T-cell (primary cell): ENCODE measurements at regions not wholly inside any gene's neighbourhood (a gene's known extent, or its start where the extent isn't known, plus 50 kb on each side); places are given as distances from the start of the nearest gene placed in this dataset.

Source experiments
- ATAC-seq, 4 experiments: fragments of 200-7000 bp in 3 of 4; fragments of 150-1000 bp in 1 of 4; cut with Tn5 transposase; replicated peaks in 1 of 4; 1 replicate in 3 of 4; 2 replicates in 1 of 4; pipeline ENCODE4 v1.10.0; 2021; ENCODE audit warnings: moderate library complexity in 3 of 4, mild to moderate bottlenecking in 2 of 4, moderate number of reproducible peaks in 1 of 4
- CTCF ChIA-PET, 2 donors: fragments of 300-600 bp; sonication (Branson Sonifier 250); formaldehyde crosslinking; loops; one replicate each; lab custom pipeline; 2022; ENCODE audit warnings: antibody characterized with exemption in 2 of 2; lab: Charles Lee
- POLR2A ChIA-PET, 2 donors: fragments of 300-600 bp; sonication (Branson Sonifier 250); formaldehyde crosslinking; loops; one replicate each; lab custom pipeline; 2022; ENCODE audit warnings: antibody characterized with exemption in 2 of 2; lab: Charles Lee
- DNase-seq, 35 experiments: peaks; one replicate each; pipeline versions ENCODE4 v3.0.0 to v3.0.0-alpha.2; 2013 to 2023
- H3K27ac ChIP-seq: one replicate; pipeline ENCODE4 v1.5.1; 2013; ENCODE audit warnings: low read length
- H3K27me3 ChIP-seq, 2 experiments: replicated peaks in 1 of 2; 1 replicate in 1 of 2; 2 replicates in 1 of 2; pipeline versions ENCODE4 v1.6.1 to v1.7.0; 2013; ENCODE audit warnings: low read length in 1 of 2, mixed read lengths in 1 of 2; ENCODE audit not compliant: control insufficient read depth in 2 of 2, insufficient read depth in 2 of 2; ENCODE audit errors: extremely low read depth in 1 of 2
- H3K36me3 ChIP-seq, 2 donors: 1 replicate in 1 of 2; 2 replicates in 1 of 2; pipeline versions ENCODE4 v1.6.1 to v1.7.0; 2013; ENCODE audit warnings: low read length in 1 of 2; ENCODE audit not compliant: control insufficient read depth in 2 of 2, insufficient read depth in 1 of 2; ENCODE audit errors: extremely low read depth in 1 of 2
- H3K4me1 ChIP-seq, 2 experiments: 1 replicate in 1 of 2; 2 replicates in 1 of 2; pipeline versions ENCODE4 v1.6.1 to v1.7.0; 2013; ENCODE audit warnings: low read length in 2 of 2, mixed read lengths in 1 of 2; ENCODE audit not compliant: insufficient read depth in 2 of 2, control insufficient read depth in 1 of 2; ENCODE audit errors: extremely low read depth in 1 of 2
- H3K4me3 ChIP-seq, 2 donors: 1 replicate in 1 of 2; 2 replicates in 1 of 2; pipeline versions ENCODE4 v1.5.1 to v1.7.0; 2013; ENCODE audit warnings: mild to moderate bottlenecking in 2 of 2, low read length in 1 of 2, moderate library complexity in 1 of 2; ENCODE audit not compliant: control insufficient read depth in 1 of 2; ENCODE audit errors: extremely low read depth in 1 of 2
- H3K9me3 ChIP-seq: 2 replicates; pipeline ENCODE4 v1.7.0; 2013
- H3K27ac Mint-ChIP-seq, 2 donors: one replicate each; pipeline ENCODE4 v1.8.0; 2020 to 2021; ENCODE audit warnings: mild to moderate bottlenecking in 2 of 2, mixed read lengths in 2 of 2
- H3K27me3 Mint-ChIP-seq, 2 donors: one replicate each; pipeline ENCODE4 v1.8.0; 2021 to 2022; ENCODE audit warnings: mixed read lengths in 2 of 2
- H3K36me3 Mint-ChIP-seq: one replicate; pipeline ENCODE4 v1.8.0; 2021; ENCODE audit warnings: mixed read lengths
- H3K4me1 Mint-ChIP-seq, 3 donors: one replicate each; pipeline ENCODE4 v1.8.0; 2020 to 2022; ENCODE audit warnings: mixed read lengths in 3 of 3, mild to moderate bottlenecking in 1 of 3
- H3K4me3 Mint-ChIP-seq, 3 donors: one replicate each; pipeline ENCODE4 v1.8.0; 2020 to 2022; ENCODE audit warnings: mild to moderate bottlenecking in 3 of 3, mixed read lengths in 3 of 3, moderate library complexity in 3 of 3
- H3K9me3 Mint-ChIP-seq, 3 donors: one replicate each; pipeline ENCODE4 v1.8.0; 2020 to 2022; ENCODE audit warnings: mixed read lengths in 3 of 3
- WGBS: methylation state at CpG from one replicate; pipeline ENCODE4 v1.1.5; 2013; ENCODE audit warnings: missing lambda C conversion rate; ENCODE audit not compliant: insufficient coverage; 5-methylcytosine and 5-hydroxymethylcytosine counted together

GRCh38 chr7:109996927-109997326, 1094.0 kb upstream of the LRRN3 start:
- no peak overlapping the region for H3K27ac ChIP-seq
- Mint-ChIP-seq H3K9me3 (peaks cover 0 to 3% (median 0%) of the 10 kb centered on the region in 3 donors), H3K27me3 (no peaks in the 10 kb centered on the region), H3K4me1 (no peaks in the 10 kb centered on the region), H3K36me3 (no peaks in the 10 kb centered on the region), H3K4me3 (no peak overlapping the region), H3K27ac (no peak overlapping the region)
- no peaks in the 10 kb centered on the region for H3K27me3 ChIP-seq
- no peaks in the 10 kb centered on the region for H3K4me1 ChIP-seq
- no peaks in the 10 kb centered on the region for H3K9me3 ChIP-seq
- H3K4me3 ChIP-seq: no peak overlapping the region
- no peak for ATAC-seq
- no CpG with 5 or more reads among the region's 1 CpG for WGBS
- CTCF ChIA-PET: no interaction called here
- DNase-seq: no peak
- H3K36me3 ChIP-seq: no peaks in the 10 kb centered on the region
- POLR2A ChIA-PET: no interaction called here

GRCh38 chr7:109997837-109998236, 1093.1 kb upstream of the LRRN3 start:
- DNase-seq: no peak
- Mint-ChIP-seq H3K27me3 (no peaks in the 10 kb centered on the region), H3K27ac (no peak overlapping the region), H3K4me1 (no peaks in the 10 kb centered on the region), H3K36me3 (no peaks in the 10 kb centered on the region), H3K4me3 (no peak overlapping the region), H3K9me3 (peaks cover 0 to 3% (median 0%) of the 10 kb centered on the region in 3 donors)
- Histone ChIP-seq H3K9me3 (no peaks in the 10 kb centered on the region), H3K27ac (no peak overlapping the region), H3K27me3 (no peaks in the 10 kb centered on the region), H3K4me3 (no peak overlapping the region), H3K36me3 (no peaks in the 10 kb centered on the region), H3K4me1 (no peaks in the 10 kb centered on the region)
- ChIA-PET CTCF (no interaction called here), POLR2A (no interaction called here)
- no peak for ATAC-seq
- no CpG with 5 or more reads among the region's 2 CpGs for WGBS

- Mint-ChIP-seq H3K4me1 (no peaks in the 10 kb centered on the region), H3K27ac (no peak overlapping the region), H3K9me3 (no peaks in the 10 kb centered on the region), H3K4me3 (no peak overlapping the region), H3K27me3 (no peaks in the 10 kb centered on the region), H3K36me3 (no peaks in the 10 kb centered on the region)
- no peaks in the 10 kb centered on the region for H3K36me3 ChIP-seq
- ChIA-PET CTCF (no interaction called here), POLR2A (no interaction called here)
- no peak overlapping the region for H3K4me3 ChIP-seq
- no peak overlapping the region for H3K27ac ChIP-seq
- H3K4me1 ChIP-seq: no peaks in the 10 kb centered on the region
- no peaks in the 10 kb centered on the region for H3K27me3 ChIP-seq
- ATAC-seq (no peak), DNase-seq (no peak)
- WGBS: no CpG with 5 or more reads among the region's 1 CpG
- no peaks in the 10 kb centered on the region for H3K9me3 ChIP-seq
Observed at GRCh38 chr7:110001254-110001938, 1089.5 kb upstream of the LRRN3 start.

- no peak overlapping the region for H3K4me3 Mint-ChIP-seq
- H3K36me3 Mint-ChIP-seq: no peaks in the 10 kb centered on the region
- POLR2A ChIA-PET: no interaction called here
- no peaks in the 10 kb centered on the region for H3K9me3 Mint-ChIP-seq
- no peak overlapping the region for H3K27ac ChIP-seq
- H3K9me3 ChIP-seq: no peaks in the 10 kb centered on the region
- CTCF ChIA-PET: no interaction called here
- no peak overlapping the region for H3K27ac Mint-ChIP-seq
- no peaks in the 10 kb centered on the region for H3K27me3 ChIP-seq
- no peaks in the 10 kb centered on the region for H3K4me1 ChIP-seq
- H3K4me3 ChIP-seq: no peak overlapping the region
- no peaks in the 10 kb centered on the region for H3K4me1 Mint-ChIP-seq
- no peak for DNase-seq
- no peak for ATAC-seq
- H3K27me3 Mint-ChIP-seq: no peaks in the 10 kb centered on the region
- H3K36me3 ChIP-seq: no peaks in the 10 kb centered on the region
- no CpG with 5 or more reads among the region's 1 CpG for WGBS
Observed at GRCh38 chr7:110003827-110004226, 1087.1 kb upstream of the LRRN3 start.

- H3K36me3 Mint-ChIP-seq: no peaks in the 10 kb centered on the region
- WGBS: no CpG with 5 or more reads among the region's 4 CpGs
- Histone ChIP-seq H3K4me1 (no peaks in the 10 kb centered on the region), H3K27ac (no peak overlapping the region), H3K9me3 (no peaks in the 10 kb centered on the region), H3K4me3 (no peak overlapping the region), H3K27me3 (no peaks in the 10 kb centered on the region), H3K36me3 (no peaks in the 10 kb centered on the region)
- H3K27ac Mint-ChIP-seq: no peak overlapping the region
- ATAC-seq (no peak), DNase-seq (no peak)
- H3K4me1 Mint-ChIP-seq: no peaks in the 10 kb centered on the region
- no peak overlapping the region for H3K4me3 Mint-ChIP-seq
- ChIA-PET CTCF (no interaction called here), POLR2A (no interaction called here)
- no peaks in the 10 kb centered on the region for H3K27me3 Mint-ChIP-seq
- H3K9me3 Mint-ChIP-seq: no peaks in the 10 kb centered on the region
Observed at GRCh38 chr7:110007320-110008063, 1083.4 kb upstream of the LRRN3 start.

GRCh38 chr7:110010359-110010758, 1080.6 kb upstream of the LRRN3 start:
- Histone ChIP-seq H3K4me1 (no peaks in the 10 kb centered on the region), H3K27ac (no peak overlapping the region), H3K27me3 (no peaks in the 10 kb centered on the region), H3K4me3 (no peak overlapping the region), H3K9me3 (no peaks in the 10 kb centered on the region), H3K36me3 (no peaks in the 10 kb centered on the region)
- no peaks in the 10 kb centered on the region for H3K36me3 Mint-ChIP-seq
- no CpG with 5 or more reads among the region's 3 CpGs for WGBS
- H3K9me3 Mint-ChIP-seq: no peaks in the 10 kb centered on the region
- ChIA-PET POLR2A (no interaction called here), CTCF (interaction anchor here in 1 of 2 donors (0.6 kb wide), 1 partner anchor 237 kb away, joined by 9 read pairs; no protein-coding TSS in a partner anchor)
- H3K4me1 Mint-ChIP-seq: no peaks in the 10 kb centered on the region
- ATAC-seq (no peak), DNase-seq (no peak)
- no peaks in the 10 kb centered on the region for H3K27me3 Mint-ChIP-seq
- H3K27ac Mint-ChIP-seq: no peak overlapping the region
- H3K4me3 Mint-ChIP-seq: no peak overlapping the region
